GM23338 (cell line): ENCODE measurements at regions not wholly inside any gene's neighbourhood (a gene's known extent, or its start where the extent isn't known, plus 50 kb on each side); places are given as distances from the start of the nearest gene placed in this dataset.

Experiments used
- ATAC-seq: fragments of 200-7000 bp; cut with Tn5 transposase; 3 replicates; pipeline ENCODE4 v1.9.1; 2020
- DNase-seq: peaks from one replicate; pipeline ENCODE4 v3.0.0-alpha.2; 2015; ENCODE audit warnings: low spot score
- H2AFZ ChIP-seq: fragments of 200-600 bp; sonication (generic); 2 replicates; pipeline ENCODE4 v1.8.0; 2016; ENCODE audit warnings: antibody characterized with exemption, mild to moderate bottlenecking, moderate library complexity
- H3F3A ChIP-seq: fragments of 200-600 bp; sonication (generic); replicated peaks from 2 replicates; pipeline ENCODE4 v1.8.0; 2017; ENCODE audit warnings: antibody characterized with exemption, mixed run types, low read depth
- H3K27ac ChIP-seq: fragments of 200-600 bp; sonication (generic); 2 replicates; pipeline ENCODE4 v1.6.1; 2016; ENCODE audit warnings: low read depth
- H3K27me3 ChIP-seq: fragments of 200-600 bp; sonication (generic); 2 replicates; pipeline ENCODE4 v1.8.0; 2016; ENCODE audit warnings: mild to moderate bottlenecking, mixed run types, moderate library complexity; ENCODE audit not compliant: insufficient read depth
- H3K36me3 ChIP-seq: fragments of 200-600 bp; sonication (generic); 2 replicates; pipeline ENCODE4 v1.8.0; 2016; ENCODE audit warnings: mild to moderate bottlenecking; ENCODE audit not compliant: insufficient read depth
- H3K4me1 ChIP-seq: fragments of 200-600 bp; sonication (generic); 2 replicates; pipeline ENCODE4 v1.8.0; 2016; ENCODE audit warnings: mild to moderate bottlenecking, moderate library complexity; ENCODE audit not compliant: insufficient read depth
- H3K4me2 ChIP-seq: fragments of 200-600 bp; sonication (generic); 2 replicates; pipeline ENCODE4 v1.7.1; 2017; ENCODE audit warnings: mixed run types
- H3K4me3 ChIP-seq: fragments of 200-600 bp; sonication (generic); 2 replicates; pipeline ENCODE4 v1.6.1; 2016; ENCODE audit warnings: mixed run types
- H3K79me2 ChIP-seq: fragments of 200-600 bp; sonication (generic); replicated peaks from 2 replicates; pipeline ENCODE4 v1.8.0; 2017; ENCODE audit warnings: mild to moderate bottlenecking; ENCODE audit not compliant: insufficient read depth
- H3K9me2 ChIP-seq: fragments of 200-600 bp; sonication (generic); 2 replicates; pipeline ENCODE4 v1.8.0; 2017; ENCODE audit not compliant: insufficient read depth
- H4K20me1 ChIP-seq: fragments of 200-600 bp; sonication (generic); replicated peaks from 2 replicates; pipeline ENCODE4 v1.8.0; 2017; ENCODE audit warnings: mild to moderate bottlenecking; ENCODE audit not compliant: insufficient read depth
- H3K27ac Mint-ChIP-seq: 2 replicates; pipeline ENCODE4 v1.8.0; 2020; ENCODE audit warnings: inconsistent platforms, mild to moderate bottlenecking, moderate library complexity, mixed read lengths
- H3K27me3 Mint-ChIP-seq: 3 replicates; pipeline ENCODE4 v1.8.0; 2022; ENCODE audit warnings: low read depth, mild to moderate bottlenecking, moderate library complexity, mixed read lengths, inconsistent platforms; ENCODE audit not compliant: insufficient read depth, poor library complexity
- H3K36me3 Mint-ChIP-seq: 3 replicates; pipeline ENCODE4 v1.8.0; 2021; ENCODE audit warnings: low read depth, mild to moderate bottlenecking, inconsistent platforms, moderate library complexity, mixed read lengths
- H3K4me1 Mint-ChIP-seq: 3 replicates; pipeline ENCODE4 v1.8.0; 2020; ENCODE audit warnings: mild to moderate bottlenecking, inconsistent platforms, mixed read lengths
- H3K4me3 Mint-ChIP-seq: 3 replicates; pipeline ENCODE4 v1.8.0; 2021; ENCODE audit warnings: moderate library complexity, mild to moderate bottlenecking, inconsistent platforms, mixed read lengths
- H3K9me3 Mint-ChIP-seq: 3 replicates; pipeline ENCODE4 v1.8.0; 2020; ENCODE audit warnings: moderate library complexity, mild to moderate bottlenecking, inconsistent platforms, mixed read lengths
- EZH2 ChIP-seq: fragments of 200-600 bp; sonication (generic); IDR thresholded peaks from one replicate; pipeline ENCODE4 v1.8.0; 2017; ENCODE audit warnings: antibody characterized with exemption, mild to moderate bottlenecking, low read depth; ENCODE audit not compliant: unreplicated experiment
- EZH2phosphoT487 ChIP-seq: fragments of 200-600 bp; sonication (generic); IDR thresholded peaks from one replicate; pipeline ENCODE4 v1.8.1; 2018; ENCODE audit warnings: antibody characterized with exemption; ENCODE audit not compliant: unreplicated experiment
- JUNB ChIP-seq: IDR thresholded peaks from one replicate; pipeline ENCODE4 v1.6.1; 2016; ENCODE audit warnings: antibody characterized with exemption; ENCODE audit not compliant: unreplicated experiment
- NANOG ChIP-seq: IDR thresholded peaks from 2 replicates; pipeline ENCODE4 v1.6.1; 2016; ENCODE audit warnings: antibody characterized with exemption, borderline replicate concordance
- POLR2AphosphoS5 ChIP-seq: IDR thresholded peaks from 2 replicates; pipeline ENCODE4 v1.6.1; 2016; ENCODE audit warnings: antibody characterized with exemption, low read depth
- STAT1 ChIP-seq: IDR thresholded peaks from one replicate; pipeline ENCODE4 v1.6.1; 2016; ENCODE audit warnings: antibody characterized with exemption; ENCODE audit not compliant: unreplicated experiment
- ZNF114 ChIP-seq: fragments of 250-450 bp; sonication (Bioruptor Pico); IDR thresholded peaks from 2 replicates; pipeline ENCODE4 v1.5.0; 2020; ENCODE audit warnings: mild to moderate bottlenecking, moderate library complexity
- ZNF331 ChIP-seq: fragments of 250-450 bp; sonication (Bioruptor Pico); IDR thresholded peaks from 2 replicates; pipeline ENCODE4 v1.5.0; 2020; ENCODE audit warnings: low read depth, mild to moderate bottlenecking, moderate library complexity
- TF ChIP-seq, protein P1 (sequence below): IDR thresholded peaks from one replicate; pipeline ENCODE4 v1.6.1; 2018; ENCODE audit warnings: antibody characterized with exemption; ENCODE audit not compliant: unreplicated experiment
- TF ChIP-seq, protein P2 (sequence below), 2 experiments: fragments of 200-600 bp in 1 of 2; sonication (generic) in 1 of 2; conservative IDR thresholded peaks; 2 replicates each; pipeline versions ENCODE4 v1.5.1 to v1.6.1; 2016 to 2017; ENCODE audit warnings: antibody characterized with exemption in 2 of 2, low read depth in 2 of 2, mild to moderate bottlenecking in 2 of 2, moderate library complexity in 1 of 2
- TF ChIP-seq, protein P3 (sequence below): IDR thresholded peaks from 2 replicates; pipeline ENCODE4 v1.6.1; 2016; ENCODE audit warnings: antibody characterized with exemption

DNA sequence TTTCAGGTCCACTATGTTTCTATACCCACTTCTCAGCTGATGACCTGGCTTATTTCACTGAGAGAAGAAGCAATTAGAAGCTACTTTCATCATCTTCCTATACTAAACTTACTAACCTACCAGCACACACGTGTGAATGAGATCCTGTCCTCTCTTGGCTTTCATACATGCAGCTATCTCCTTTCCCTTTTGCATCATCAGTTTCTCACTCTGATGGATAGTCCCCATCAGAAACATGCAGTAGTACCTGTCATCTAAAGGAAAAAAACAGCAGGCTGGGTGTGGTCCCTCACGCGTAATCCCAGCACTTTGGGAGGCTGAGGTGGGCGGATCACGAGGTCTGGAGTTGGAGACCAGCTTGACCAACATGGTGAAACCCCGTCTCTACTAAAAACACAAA is 237.6 kb upstream of the C2CD4B start:
- peaks cover 9% of the 10 kb centered on the region for H3K27me3 Mint-ChIP-seq
- Histone ChIP-seq H2AFZ (no peak overlapping the region), H3K4me3 (no peak overlapping the region), H3K27me3 (no peaks in the 10 kb centered on the region), H3K4me1 (no peaks in the 10 kb centered on the region), H3K27ac (no peak overlapping the region), H3K36me3 (0 out of 2 replicates have a peak, but pooled peaks cover 3% of the 10 kb centered on the region), H3K79me2 (peaks cover 40% of the 10 kb centered on the region), H4K20me1 (peaks cover 13% of the 10 kb centered on the region; the same call in 1 of the 2 replicates), H3F3A (no peaks in the 10 kb centered on the region), H3K9me2 (no peaks in the 10 kb centered on the region), H3K4me2 (no peak overlapping the region)
- peaks cover 28% of the 10 kb centered on the region for H3K9me3 Mint-ChIP-seq
- no peak for DNase-seq
- H3K27ac Mint-ChIP-seq = no peak overlapping the region
- H3K4me1 Mint-ChIP-seq = peaks cover 2% of the 10 kb centered on the region; the same call in 1 of the 3 replicates
- TF ChIP-seq EZH2 (no peak), NANOG (no peak), STAT1 (no peak), JUNB (no peak), POLR2AphosphoS5 (no peak), ZNF331 (CRISPR knock-in tag) (no peak), ZNF114 (CRISPR knock-in tag) (no peak), EZH2phosphoT487 (no peak)
- TF ChIP-seq, protein P1, sequence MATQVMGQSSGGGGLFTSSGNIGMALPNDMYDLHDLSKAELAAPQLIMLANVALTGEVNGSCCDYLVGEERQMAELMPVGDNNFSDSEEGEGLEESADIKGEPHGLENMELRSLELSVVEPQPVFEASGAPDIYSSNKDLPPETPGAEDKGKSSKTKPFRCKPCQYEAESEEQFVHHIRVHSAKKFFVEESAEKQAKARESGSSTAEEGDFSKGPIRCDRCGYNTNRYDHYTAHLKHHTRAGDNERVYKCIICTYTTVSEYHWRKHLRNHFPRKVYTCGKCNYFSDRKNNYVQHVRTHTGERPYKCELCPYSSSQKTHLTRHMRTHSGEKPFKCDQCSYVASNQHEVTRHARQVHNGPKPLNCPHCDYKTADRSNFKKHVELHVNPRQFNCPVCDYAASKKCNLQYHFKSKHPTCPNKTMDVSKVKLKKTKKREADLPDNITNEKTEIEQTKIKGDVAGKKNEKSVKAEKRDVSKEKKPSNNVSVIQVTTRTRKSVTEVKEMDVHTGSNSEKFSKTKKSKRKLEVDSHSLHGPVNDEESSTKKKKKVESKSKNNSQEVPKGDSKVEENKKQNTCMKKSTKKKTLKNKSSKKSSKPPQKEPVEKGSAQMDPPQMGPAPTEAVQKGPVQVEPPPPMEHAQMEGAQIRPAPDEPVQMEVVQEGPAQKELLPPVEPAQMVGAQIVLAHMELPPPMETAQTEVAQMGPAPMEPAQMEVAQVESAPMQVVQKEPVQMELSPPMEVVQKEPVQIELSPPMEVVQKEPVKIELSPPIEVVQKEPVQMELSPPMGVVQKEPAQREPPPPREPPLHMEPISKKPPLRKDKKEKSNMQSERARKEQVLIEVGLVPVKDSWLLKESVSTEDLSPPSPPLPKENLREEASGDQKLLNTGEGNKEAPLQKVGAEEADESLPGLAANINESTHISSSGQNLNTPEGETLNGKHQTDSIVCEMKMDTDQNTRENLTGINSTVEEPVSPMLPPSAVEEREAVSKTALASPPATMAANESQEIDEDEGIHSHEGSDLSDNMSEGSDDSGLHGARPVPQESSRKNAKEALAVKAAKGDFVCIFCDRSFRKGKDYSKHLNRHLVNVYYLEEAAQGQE = no peak
- TF ChIP-seq, protein P2, sequence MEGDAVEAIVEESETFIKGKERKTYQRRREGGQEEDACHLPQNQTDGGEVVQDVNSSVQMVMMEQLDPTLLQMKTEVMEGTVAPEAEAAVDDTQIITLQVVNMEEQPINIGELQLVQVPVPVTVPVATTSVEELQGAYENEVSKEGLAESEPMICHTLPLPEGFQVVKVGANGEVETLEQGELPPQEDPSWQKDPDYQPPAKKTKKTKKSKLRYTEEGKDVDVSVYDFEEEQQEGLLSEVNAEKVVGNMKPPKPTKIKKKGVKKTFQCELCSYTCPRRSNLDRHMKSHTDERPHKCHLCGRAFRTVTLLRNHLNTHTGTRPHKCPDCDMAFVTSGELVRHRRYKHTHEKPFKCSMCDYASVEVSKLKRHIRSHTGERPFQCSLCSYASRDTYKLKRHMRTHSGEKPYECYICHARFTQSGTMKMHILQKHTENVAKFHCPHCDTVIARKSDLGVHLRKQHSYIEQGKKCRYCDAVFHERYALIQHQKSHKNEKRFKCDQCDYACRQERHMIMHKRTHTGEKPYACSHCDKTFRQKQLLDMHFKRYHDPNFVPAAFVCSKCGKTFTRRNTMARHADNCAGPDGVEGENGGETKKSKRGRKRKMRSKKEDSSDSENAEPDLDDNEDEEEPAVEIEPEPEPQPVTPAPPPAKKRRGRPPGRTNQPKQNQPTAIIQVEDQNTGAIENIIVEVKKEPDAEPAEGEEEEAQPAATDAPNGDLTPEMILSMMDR (conservative IDR thresholded peaks at IDR 0.05; ENCODE audit: low read depth in 2 of 2) = no peak
- TF ChIP-seq, protein P3, sequence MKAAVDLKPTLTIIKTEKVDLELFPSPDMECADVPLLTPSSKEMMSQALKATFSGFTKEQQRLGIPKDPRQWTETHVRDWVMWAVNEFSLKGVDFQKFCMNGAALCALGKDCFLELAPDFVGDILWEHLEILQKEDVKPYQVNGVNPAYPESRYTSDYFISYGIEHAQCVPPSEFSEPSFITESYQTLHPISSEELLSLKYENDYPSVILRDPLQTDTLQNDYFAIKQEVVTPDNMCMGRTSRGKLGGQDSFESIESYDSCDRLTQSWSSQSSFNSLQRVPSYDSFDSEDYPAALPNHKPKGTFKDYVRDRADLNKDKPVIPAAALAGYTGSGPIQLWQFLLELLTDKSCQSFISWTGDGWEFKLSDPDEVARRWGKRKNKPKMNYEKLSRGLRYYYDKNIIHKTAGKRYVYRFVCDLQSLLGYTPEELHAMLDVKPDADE = no peak
- ATAC-seq = no peak
- no peak overlapping the region for H3K4me3 Mint-ChIP-seq
- H3K36me3 Mint-ChIP-seq = peaks cover 40% of the 10 kb centered on the region
